GM23248 (cell line): ENCODE measurements at regions not wholly inside any gene's neighbourhood (a gene's known extent, or its start where the extent isn't known, plus 50 kb on each side); places are given as distances from the start of the nearest gene placed in this dataset.
A peak's percentile ranks its signal among the peaks of the same experiment; 100 is the strongest.

Experiments used
- DNase-seq: peaks from one replicate; pipeline ENCODE4 v3.0.0-alpha.2; 2015
- H2AFZ ChIP-seq: fragments of 200-600 bp; sonication (generic); 2 replicates; pipeline ENCODE4 v1.6.1; 2016; ENCODE audit warnings: antibody characterized with exemption
- H3F3A ChIP-seq: fragments of 200-600 bp; sonication (generic); 2 replicates; pipeline ENCODE4 v1.6.1; 2016; ENCODE audit warnings: mild to moderate bottlenecking, antibody characterized with exemption, mixed run types; ENCODE audit not compliant: insufficient read depth
- H3K27ac ChIP-seq: fragments of 200-600 bp; sonication (generic); 2 replicates; pipeline ENCODE4 v1.5.1; 2016; ENCODE audit warnings: mild to moderate bottlenecking
- H3K27me3 ChIP-seq: fragments of 200-600 bp; sonication (generic); replicated peaks from 2 replicates; pipeline ENCODE4 v1.6.1; 2016; ENCODE audit warnings: mild to moderate bottlenecking; ENCODE audit not compliant: insufficient read depth
- H3K36me3 ChIP-seq: fragments of 200-600 bp; sonication (generic); 2 replicates; pipeline ENCODE4 v1.6.1; 2016; ENCODE audit warnings: low read depth, mild to moderate bottlenecking
- H3K4me1 ChIP-seq: fragments of 200-600 bp; sonication (generic); 2 replicates; pipeline ENCODE4 v1.6.1; 2016; ENCODE audit warnings: mild to moderate bottlenecking; ENCODE audit not compliant: insufficient read depth
- H3K4me2 ChIP-seq: fragments of 200-600 bp; sonication (generic); one replicate; pipeline ENCODE4 v1.6.1; 2016; ENCODE audit warnings: mild to moderate bottlenecking; ENCODE audit not compliant: unreplicated experiment
- H3K4me3 ChIP-seq: fragments of 200-600 bp; sonication (generic); 2 replicates; pipeline ENCODE4 v1.5.1; 2016; ENCODE audit warnings: mild to moderate bottlenecking
- H3K79me2 ChIP-seq: fragments of 200-600 bp; sonication (generic); 2 replicates; pipeline ENCODE4 v1.6.1; 2016; ENCODE audit warnings: mild to moderate bottlenecking; ENCODE audit not compliant: insufficient read depth
- H3K9ac ChIP-seq: fragments of 200-600 bp; sonication (generic); 2 replicates; pipeline ENCODE4 v1.6.1; 2016; ENCODE audit warnings: mild to moderate bottlenecking
- H3K9me2 ChIP-seq: fragments of 200-600 bp; sonication (generic); 2 replicates; pipeline ENCODE4 v1.6.1; 2016; ENCODE audit warnings: mixed run types, mild to moderate bottlenecking, moderate library complexity; ENCODE audit not compliant: insufficient read depth
- H3K9me3 ChIP-seq: fragments of 200-600 bp; sonication (generic); one replicate; pipeline ENCODE4 v1.6.1; 2017; ENCODE audit warnings: low read depth
- H4K20me1 ChIP-seq: fragments of 200-600 bp; sonication (generic); 2 replicates; pipeline ENCODE4 v1.6.0; 2016; ENCODE audit not compliant: insufficient read depth
- EZH2 ChIP-seq: fragments of 200-600 bp; sonication (generic); IDR thresholded peaks from 2 replicates; pipeline ENCODE4 v1.6.1; 2018; ENCODE audit warnings: antibody characterized with exemption, mild to moderate bottlenecking; ENCODE audit not compliant: insufficient read depth, poor library complexity, severe bottlenecking
- EZH2phosphoT487 ChIP-seq: fragments of 200-600 bp; sonication (generic); IDR thresholded peaks from 2 replicates; pipeline ENCODE4 v1.6.1; 2018; ENCODE audit warnings: antibody characterized with exemption, moderate library complexity, mild to moderate bottlenecking, low read depth; ENCODE audit not compliant: insufficient read depth
- WGBS, 2 experiments: methylation state at CpG; one replicate each; pipeline ENCODE4 v1.1.6; 2015 to 2017; ENCODE audit warnings: low lambda C conversion rate in 2 of 2, low coverage in 1 of 2; ENCODE audit errors: missing lambda C conversion rate in 2 of 2; 5-methylcytosine and 5-hydroxymethylcytosine counted together
- in situ Hi-C: fragments of 300-500 bp; cut with MboI; formaldehyde crosslinking; loops from 2 replicates; pipeline ENCODE4 v1.15.0; 2020

DNA sequence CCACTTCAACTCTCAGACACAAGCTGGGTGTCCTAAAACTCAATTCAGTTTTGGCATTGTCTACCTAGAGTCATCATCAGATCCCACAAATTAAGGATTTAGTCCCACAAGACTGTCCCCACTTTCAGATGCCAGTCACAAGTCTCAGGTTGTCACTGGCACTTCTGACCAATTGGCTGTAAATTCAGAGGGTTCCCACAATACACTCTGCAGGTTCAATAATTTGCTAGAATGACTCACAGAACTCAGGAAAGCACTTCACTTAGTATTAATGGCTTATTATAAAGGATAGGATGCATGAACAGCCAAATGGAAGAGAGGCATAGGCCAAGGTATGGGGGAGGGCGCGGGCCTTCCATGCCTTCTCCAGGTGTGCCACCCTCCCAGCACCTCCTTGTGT lies 209.1 kb downstream of the SREK1 start:
- Histone ChIP-seq H3K27me3 (peaks cover 16% of the 10 kb centered on the region), H3K9me2 (no peaks in the 10 kb centered on the region), H2AFZ (no peak overlapping the region), H3K27ac (no peak overlapping the region), H3K36me3 (no peaks in the 10 kb centered on the region), H4K20me1 (no peaks in the 10 kb centered on the region), H3K9me3 (no peaks in the 10 kb centered on the region), H3K4me3 (no peak overlapping the region), H3K4me2 (no peak overlapping the region), H3F3A (no peaks in the 10 kb centered on the region), H3K9ac (no peak overlapping the region), H3K79me2 (no peaks in the 10 kb centered on the region), H3K4me1 (peaks cover 6% of the 10 kb centered on the region; the same call in 1 of the 2 replicates)
- no peak for DNase-seq
- in situ Hi-C loops = no loop called here
- 73 to 83% methylated on average over 2 of the region's 2 CpGs for WGBS, 2 experiments
- no peak for TF ChIP-seq EZH2phosphoT487

DNA sequence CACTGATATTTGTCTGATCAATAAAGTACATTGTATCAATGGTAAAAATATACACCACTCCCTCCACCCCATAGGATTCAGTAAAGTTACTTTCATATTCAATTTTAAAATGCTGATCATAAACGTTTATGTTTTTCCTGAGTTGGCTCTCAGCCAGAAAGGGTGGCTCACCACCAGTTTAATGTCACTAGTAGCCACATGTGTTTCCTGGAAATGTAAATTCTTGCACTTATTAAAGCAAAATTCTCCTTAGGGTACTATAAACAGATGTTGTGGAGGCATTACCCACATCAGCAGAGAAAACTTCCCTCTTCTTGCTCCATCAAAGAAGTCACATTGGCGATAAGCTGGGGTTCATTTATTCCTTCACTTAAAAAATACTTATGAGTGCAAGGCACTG lies 210.3 kb downstream of the SREK1 start:
- no peak for TF ChIP-seq EZH2
- TF ChIP-seq EZH2phosphoT487 = no peak
- Histone ChIP-seq H4K20me1 (no peaks in the 10 kb centered on the region), H3K79me2 (no peaks in the 10 kb centered on the region), H3K4me3 (no peak overlapping the region), H3K36me3 (no peaks in the 10 kb centered on the region), H2AFZ (no peak overlapping the region), H3K9me3 (no peaks in the 10 kb centered on the region), H3K27me3 (peaks cover 14% of the 10 kb centered on the region; the same call in 1 of the 2 replicates), H3F3A (no peaks in the 10 kb centered on the region), H3K27ac (no peak overlapping the region), H3K9ac (no peak overlapping the region), H3K4me2 (no peak overlapping the region), H3K9me2 (no peaks in the 10 kb centered on the region), H3K4me1 (peaks cover 6% of the 10 kb centered on the region; the same call in 1 of the 2 replicates)
- DNase-seq = no peak
- in situ Hi-C loops = no loop called here
- WGBS, 2 experiments = 23 to 30% methylated on average over 2 of the region's 2 CpGs

DNA sequence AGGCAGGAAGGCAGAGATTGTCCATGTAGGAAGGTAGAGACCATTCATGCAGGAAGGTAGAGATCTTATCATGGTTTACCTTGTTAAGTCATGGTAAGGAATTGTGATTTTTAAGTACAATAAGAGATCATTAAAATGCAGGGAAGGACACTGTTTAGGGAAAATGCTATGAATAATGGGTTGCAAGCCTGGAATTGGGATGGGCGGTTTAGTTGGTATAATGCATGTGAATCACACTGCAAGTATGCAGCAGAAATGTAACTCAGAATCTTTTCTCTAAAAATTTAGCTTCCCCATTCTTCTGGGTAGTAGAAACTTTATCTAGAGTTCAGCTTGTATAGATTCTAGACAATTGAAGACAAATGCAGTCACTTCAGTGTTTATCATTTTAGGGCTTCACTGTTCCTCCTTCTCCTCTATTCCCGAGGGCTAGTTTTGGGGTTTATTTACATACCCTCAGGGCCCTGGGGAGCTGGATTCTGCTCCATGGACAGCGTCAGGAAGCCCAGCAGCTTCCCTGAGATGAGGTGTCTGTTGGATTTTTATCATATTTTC lies 212.0 kb downstream of the SREK1 start:
- Histone ChIP-seq H3K27ac (no peak overlapping the region), H3K4me3 (no peak overlapping the region), H3K4me1 (peaks cover 6% of the 10 kb centered on the region; the same call in 1 of the 2 replicates), H4K20me1 (no peaks in the 10 kb centered on the region), H3F3A (no peaks in the 10 kb centered on the region), H3K36me3 (no peaks in the 10 kb centered on the region), H3K9ac (no peak overlapping the region), H3K4me2 (no peak overlapping the region), H3K9me2 (no peaks in the 10 kb centered on the region), H3K9me3 (no peaks in the 10 kb centered on the region), H3K27me3 (peaks cover 11% of the 10 kb centered on the region; the same call in 1 of the 2 replicates), H3K79me2 (no peaks in the 10 kb centered on the region), H2AFZ (0 out of 2 replicates have a peak overlapping the region, but pooled peaks have one; percentile 22)
- DNase-seq = peak; percentile 62
- WGBS, 2 experiments = 40% methylated on average over 3 of the region's 3 CpGs
- in situ Hi-C loops = no loop called here
- no peak for TF ChIP-seq EZH2phosphoT487

DNA sequence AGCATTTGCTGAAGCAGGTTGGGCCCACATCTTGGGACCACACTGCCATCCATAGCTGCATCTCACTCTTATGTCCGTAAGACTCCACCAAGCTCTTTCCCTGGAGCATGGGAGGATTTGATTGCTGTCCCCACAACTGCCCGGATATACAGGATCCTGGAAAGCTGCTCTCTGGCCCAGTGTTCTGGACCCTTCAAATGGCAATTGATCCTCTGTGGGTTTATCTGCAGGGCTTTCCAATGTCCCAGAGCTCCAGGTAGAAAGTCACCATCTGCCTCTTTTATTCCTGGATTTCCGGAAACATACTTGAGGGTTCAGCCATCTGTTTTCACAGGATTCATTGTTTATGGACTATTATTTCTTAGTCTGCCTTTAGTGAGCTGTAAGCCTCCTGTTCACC lies 214.6 kb downstream of the SREK1 start:
- WGBS, 2 experiments = 82 to 86% methylated on average over 3 of the region's 3 CpGs
- no peak overlapping the region for H3K4me2 ChIP-seq
- no peak overlapping the region for H2AFZ ChIP-seq
- no peaks in the 10 kb centered on the region for H3K9me2 ChIP-seq
- no peak overlapping the region for H3K9ac ChIP-seq
- H3K36me3 ChIP-seq = no peaks in the 10 kb centered on the region
- DNase-seq = no peak
- no peaks in the 10 kb centered on the region for H3K79me2 ChIP-seq
- no peaks in the 10 kb centered on the region for H4K20me1 ChIP-seq
- peaks cover 26% of the 10 kb centered on the region for H3K27me3 ChIP-seq
- TF ChIP-seq EZH2 = no peak
- TF ChIP-seq EZH2phosphoT487 = no peak
- H3F3A ChIP-seq = no peaks in the 10 kb centered on the region
- in situ Hi-C loops = no loop called here
- H3K4me3 ChIP-seq = no peak overlapping the region
- no peak overlapping the region for H3K27ac ChIP-seq
- H3K4me1 ChIP-seq = peaks cover 6% of the 10 kb centered on the region; the same call in 1 of the 2 replicates
- no peaks in the 10 kb centered on the region for H3K9me3 ChIP-seq

GRCh38 chr5:66361070-66361469 lies 217.0 kb downstream of the SREK1 start:
- Histone ChIP-seq H3K27me3 (peaks cover 32% of the 10 kb centered on the region), H3K4me1 (peaks cover 6% of the 10 kb centered on the region; the same call in 1 of the 2 replicates), H3K4me2 (no peak overlapping the region), H4K20me1 (no peaks in the 10 kb centered on the region), H3K27ac (no peak overlapping the region), H3K79me2 (no peaks in the 10 kb centered on the region), H3K36me3 (no peaks in the 10 kb centered on the region), H2AFZ (no peak overlapping the region), H3K9me2 (no peaks in the 10 kb centered on the region), H3K9me3 (no peaks in the 10 kb centered on the region), H3K4me3 (no peak overlapping the region), H3F3A (no peaks in the 10 kb centered on the region), H3K9ac (no peak overlapping the region)
- TF ChIP-seq EZH2 (no peak), EZH2phosphoT487 (no peak)
- in situ Hi-C loops = no loop called here
- no peak for DNase-seq
- 8 to 10% methylated on average over 3 of the region's 3 CpGs for WGBS, 2 experiments
